Kidney (tissue), 13 donors: ENCODE measurements at regions not wholly inside any gene's neighbourhood (a gene's known extent, or its start where the extent isn't known, plus 50 kb on each side); places are given as distances from the start of the nearest gene placed in this dataset.
A peak's percentile ranks its signal among the peaks of the same experiment; 100 is the strongest.

Experiments used
- DNase-seq, 5 donors: peaks; one replicate each; pipeline ENCODE4 v3.0.0-alpha.2; 2013 to 2020
- FAIRE-seq: peaks from 2 replicates; lab custom pipeline; 2012; peaks lifted over from hg19 to GRCh38; lab: Jason Lieb, UNC
- H3K27ac ChIP-seq, 2 donors: one replicate each; pipeline ENCODE4 v1.7.0; 2013; ENCODE audit warnings: low read depth in 2 of 2, low read length in 2 of 2, inconsistent platforms in 1 of 2
- H3K27me3 ChIP-seq: one replicate; pipeline ENCODE4 v1.7.1; 2013; ENCODE audit warnings: low read length, inconsistent platforms; ENCODE audit not compliant: control insufficient read depth, insufficient read depth
- H3K36me3 ChIP-seq, 3 donors: one replicate each; pipeline versions ENCODE4 v1.7.0 to v1.7.1; 2013; ENCODE audit warnings: low read length in 3 of 3, control low read depth in 1 of 3, inconsistent platforms in 1 of 3; ENCODE audit not compliant: insufficient read depth in 3 of 3, control insufficient read depth in 2 of 3
- H3K4me1 ChIP-seq, 3 donors: one replicate each; pipeline versions ENCODE4 v1.7.0 to v1.7.1; 2013; ENCODE audit warnings: low read length in 3 of 3, inconsistent platforms in 1 of 3, low read depth in 1 of 3; ENCODE audit not compliant: control insufficient read depth in 2 of 3, insufficient read depth in 2 of 3
- H3K4me3 ChIP-seq, 3 donors: one replicate each; pipeline versions ENCODE4 v1.7.0 to v1.8.1; 2013; ENCODE audit warnings: low read length in 3 of 3, control low read depth in 1 of 3, inconsistent platforms in 1 of 3
- H3K9ac ChIP-seq, 3 donors: one replicate each; pipeline versions ENCODE4 v1.7.0 to v1.7.1; 2013; ENCODE audit warnings: low read length in 3 of 3, control low read depth in 1 of 3, inconsistent platforms in 1 of 3
- H3K9me3 ChIP-seq, 3 donors: one replicate each; pipeline versions ENCODE4 v1.7.0 to v1.7.1; 2013; ENCODE audit warnings: low read length in 3 of 3, control low read depth in 1 of 3, inconsistent platforms in 1 of 3; ENCODE audit not compliant: control insufficient read depth in 2 of 3, insufficient read depth in 1 of 3
- intact Hi-C: fragments of 100-400 bp; cut with DNase I; formaldehyde crosslinking; loops from one replicate; pipeline ENCODE4 v1.11.1; 2022
- TF ChIP-seq, protein P1 (sequence below): IDR thresholded peaks from 3 replicates; pipeline ENCODE4 v1.5.1; 2012; ENCODE audit warnings: mild to moderate bottlenecking, moderate library complexity, borderline replicate concordance; ENCODE audit not compliant: insufficient read depth; ENCODE audit errors: extremely low read depth
- donor health status: control.
- donor health status: control.
- donor health status: control.
- donor health status: control.
- donor health status: control.
- donor health status: DM: yes; HTN: yes; CAD: no.
- donor health status: Normal renal cell carcinoma (clear cell type).

DNA sequence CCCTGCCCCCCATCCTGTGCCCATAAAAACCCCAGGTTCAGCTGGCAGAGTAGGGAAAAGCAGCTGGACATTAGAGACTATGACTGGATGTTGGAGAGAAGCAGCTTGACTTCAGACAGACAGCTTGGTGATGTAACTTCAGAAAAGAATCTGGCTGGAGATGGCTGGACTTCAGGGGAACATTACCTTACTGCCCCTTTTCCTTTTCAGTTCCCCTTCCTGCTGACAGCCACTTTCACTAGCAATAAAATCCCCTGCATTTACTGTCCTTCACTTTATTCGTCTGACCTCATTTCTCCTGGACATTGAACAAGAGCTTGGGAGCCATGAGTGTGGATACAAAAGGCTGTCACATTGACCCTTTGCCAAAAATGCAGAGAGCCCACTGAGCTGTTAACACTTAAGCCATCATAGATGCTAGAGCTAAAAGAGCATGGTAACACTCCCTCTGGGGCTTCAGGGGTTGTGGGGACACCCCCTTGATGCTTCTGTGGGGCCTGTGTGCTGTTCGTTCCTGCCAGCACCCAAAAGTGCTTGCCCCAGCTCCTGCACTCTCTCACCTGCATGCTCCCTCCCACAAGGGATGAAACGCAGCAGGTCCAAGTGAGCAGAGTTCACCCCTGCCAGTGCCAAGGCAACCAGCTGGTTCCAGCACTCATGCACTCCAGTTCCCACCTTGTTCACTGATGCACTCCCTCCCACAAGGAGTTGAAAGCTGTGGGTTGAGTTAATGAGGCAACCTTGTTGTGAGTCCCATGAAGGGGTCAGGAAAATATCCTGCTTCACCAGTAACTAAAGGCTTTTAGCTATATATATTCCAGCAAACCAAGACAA is 263.8 kb upstream of the NDST3 start:
- H3K27me3 ChIP-seq = no peaks in the 10 kb centered on the region
- peak in 4 of 5 donors; percentile 21 to 58 (median 43) for DNase-seq
- H3K4me1 ChIP-seq = no peaks in the 10 kb centered on the region
- no peak overlapping the region for H3K27ac ChIP-seq
- FAIRE-seq = no peak
- H3K9me3 ChIP-seq = no peaks in the 10 kb centered on the region
- intact Hi-C loops = no loop called here
- H3K9ac ChIP-seq = no peak overlapping the region
- no peak overlapping the region for H3K4me3 ChIP-seq
- no peaks in the 10 kb centered on the region for H3K36me3 ChIP-seq
- TF ChIP-seq, protein P1, sequence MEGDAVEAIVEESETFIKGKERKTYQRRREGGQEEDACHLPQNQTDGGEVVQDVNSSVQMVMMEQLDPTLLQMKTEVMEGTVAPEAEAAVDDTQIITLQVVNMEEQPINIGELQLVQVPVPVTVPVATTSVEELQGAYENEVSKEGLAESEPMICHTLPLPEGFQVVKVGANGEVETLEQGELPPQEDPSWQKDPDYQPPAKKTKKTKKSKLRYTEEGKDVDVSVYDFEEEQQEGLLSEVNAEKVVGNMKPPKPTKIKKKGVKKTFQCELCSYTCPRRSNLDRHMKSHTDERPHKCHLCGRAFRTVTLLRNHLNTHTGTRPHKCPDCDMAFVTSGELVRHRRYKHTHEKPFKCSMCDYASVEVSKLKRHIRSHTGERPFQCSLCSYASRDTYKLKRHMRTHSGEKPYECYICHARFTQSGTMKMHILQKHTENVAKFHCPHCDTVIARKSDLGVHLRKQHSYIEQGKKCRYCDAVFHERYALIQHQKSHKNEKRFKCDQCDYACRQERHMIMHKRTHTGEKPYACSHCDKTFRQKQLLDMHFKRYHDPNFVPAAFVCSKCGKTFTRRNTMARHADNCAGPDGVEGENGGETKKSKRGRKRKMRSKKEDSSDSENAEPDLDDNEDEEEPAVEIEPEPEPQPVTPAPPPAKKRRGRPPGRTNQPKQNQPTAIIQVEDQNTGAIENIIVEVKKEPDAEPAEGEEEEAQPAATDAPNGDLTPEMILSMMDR = no peak

DNA sequence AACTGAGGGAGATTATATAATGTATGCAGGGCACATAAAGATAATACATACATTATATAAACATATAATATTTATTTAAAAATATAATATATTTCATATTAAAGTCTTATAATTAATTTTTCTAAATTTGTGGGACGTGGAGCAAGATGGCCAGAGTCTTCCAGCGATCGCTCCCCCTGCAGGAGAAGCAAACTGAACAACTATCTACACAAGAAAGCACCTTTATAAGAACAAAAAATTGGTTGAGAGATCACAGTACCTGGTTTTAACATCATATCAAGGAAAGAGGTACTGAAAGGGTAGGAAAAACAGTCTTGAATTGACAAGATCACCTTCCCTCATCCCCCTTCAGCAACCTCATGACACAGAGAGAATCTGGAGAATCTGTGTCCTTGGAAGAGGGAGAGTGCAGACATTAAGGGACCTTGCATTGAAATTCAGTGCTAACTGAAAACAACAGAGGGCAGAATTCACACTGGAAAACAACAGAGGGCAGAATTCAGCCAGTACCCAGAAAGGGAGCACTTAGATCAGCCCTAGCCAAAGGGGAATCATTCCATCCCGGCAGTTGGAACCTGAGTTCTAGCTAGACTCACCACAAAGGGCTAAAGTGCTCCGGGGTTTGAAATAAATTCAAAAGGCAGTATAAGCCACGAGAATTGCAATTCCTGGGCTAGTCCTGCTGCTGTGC is 262.5 kb upstream of the NDST3 start:
- FAIRE-seq = no peak
- no peak overlapping the region for H3K4me3 ChIP-seq
- H3K9me3 ChIP-seq = no peaks in the 10 kb centered on the region
- intact Hi-C loops = no loop called here
- H3K27ac ChIP-seq = no peak overlapping the region
- no peaks in the 10 kb centered on the region for H3K4me1 ChIP-seq
- no peak for DNase-seq
- no peak overlapping the region for H3K9ac ChIP-seq
- TF ChIP-seq, protein P1 = no peak
- no peaks in the 10 kb centered on the region for H3K27me3 ChIP-seq
- no peaks in the 10 kb centered on the region for H3K36me3 ChIP-seq

DNA sequence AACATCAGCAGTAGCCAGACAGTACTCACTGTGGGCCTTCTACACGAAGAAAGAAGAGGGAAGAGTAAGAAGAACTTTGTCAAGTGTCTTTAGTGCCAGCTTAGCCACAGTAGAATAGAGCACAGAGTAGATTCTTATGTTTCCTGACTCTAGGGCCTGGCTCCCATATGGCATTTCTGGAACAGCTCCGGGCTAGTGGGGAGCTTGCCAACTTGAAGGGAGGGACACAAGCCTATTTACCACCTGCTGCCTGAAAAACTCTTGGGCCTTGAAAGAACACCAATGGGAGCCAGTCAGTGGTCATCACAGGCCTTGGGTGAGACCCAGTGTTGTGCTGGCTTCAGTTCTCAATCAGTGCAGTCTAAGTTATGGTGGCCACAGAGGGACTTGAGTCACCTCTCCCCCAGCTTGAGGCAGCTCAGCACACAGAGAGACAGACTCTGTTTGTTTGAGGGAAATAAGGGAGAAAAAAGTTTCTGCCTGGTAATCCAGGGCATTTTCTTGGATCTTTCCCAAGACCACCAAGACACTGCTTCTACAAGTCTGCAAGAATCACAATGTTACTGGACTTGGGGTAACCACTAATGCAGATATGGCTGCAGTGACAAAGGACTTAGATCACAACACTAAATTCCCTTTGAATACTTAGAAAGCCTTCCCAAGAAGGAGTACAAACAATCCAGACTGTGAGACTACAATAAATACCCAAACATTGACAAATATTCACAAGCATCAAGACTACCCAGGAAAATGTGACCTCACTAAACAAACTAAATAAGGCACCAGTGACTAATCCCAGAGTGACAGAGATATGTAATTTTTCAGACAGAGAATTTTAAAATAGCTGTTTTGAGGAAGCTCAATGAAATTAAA is 261.0 kb upstream of the NDST3 start:
- intact Hi-C loops = no loop called here
- DNase-seq (no peak), FAIRE-seq (no peak)

More for the DNA sequence above, 261.0 kb upstream of the NDST3 start:
- Histone ChIP-seq H3K36me3 (no peaks in the 10 kb centered on the region), H3K9ac (no peak overlapping the region), H3K4me3 (no peak overlapping the region), H3K9me3 (no peaks in the 10 kb centered on the region), H3K27me3 (no peaks in the 10 kb centered on the region), H3K27ac (no peak overlapping the region), H3K4me1 (no peaks in the 10 kb centered on the region)
- TF ChIP-seq, protein P1 = no peak
